ENCODE measurements at regions not wholly inside any gene's neighbourhood (a gene's known extent, or its start where the extent isn't known, plus 50 kb on each side); places are given as distances from the start of the nearest gene placed in this dataset.

DNA sequence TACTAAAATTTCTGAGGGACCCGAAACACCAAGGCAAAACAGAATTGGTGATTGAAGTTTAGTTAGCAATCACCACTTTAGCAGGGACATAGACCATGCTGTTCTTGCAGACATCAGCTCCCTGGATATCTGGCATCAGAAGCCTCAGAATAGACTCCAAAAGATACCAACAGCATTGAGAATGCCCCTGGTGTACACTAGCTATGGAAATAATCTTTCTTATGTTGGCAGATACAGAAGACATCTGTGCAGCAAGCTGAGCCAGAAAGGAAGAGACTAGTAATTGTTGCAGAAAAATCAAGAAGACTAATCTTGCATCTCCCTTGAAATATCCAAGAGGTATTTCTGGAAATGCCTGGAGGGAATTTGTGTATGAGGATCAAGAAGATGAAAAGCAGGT is 521.6 kb downstream of the TRHDE start:
- Histone ChIP-seq H3K27ac (ENCODE audit: low read length) (no peak overlapping the region), H3K4me3 (ENCODE audit: low read depth in 2 of 2, low read length in 2 of 2) (no peak overlapping the region), H3K4me1 (ENCODE audit: control insufficient read depth, insufficient read depth, low read length) (no peaks in the 10 kb centered on the region), H3K36me3 (ENCODE audit: control insufficient read depth, insufficient read depth, low read length) (no peaks in the 10 kb centered on the region), H3K9me3 (ENCODE audit: control insufficient read depth, insufficient read depth, low read depth, low read length) (no peaks in the 10 kb centered on the region), H3K27me3 (ENCODE audit: control insufficient read depth, insufficient read depth, low read length) (no peaks in the 10 kb centered on the region)
- in situ Hi-C loops (cut with HindIII; ENCODE audit: low pct_unique_long_range_greater_than_20kb, low sequenced_read_pairs) = no loop called here
- ChIA-PET CTCF (no interaction called here), POLR2A (no interaction called here)
- BruUV-seq (replicated peaks) = no TSS peak
- TF ChIP-seq POLR2AphosphoS5 (IDR thresholded peaks at IDR 0.05; ENCODE audit: low read depth, low read length) (no peak), TCF7L2 (IDR thresholded peaks at IDR 0.05; ENCODE audit: low read depth, low read length) (no peak), SIN3A (IDR thresholded peaks at IDR 0.05; ENCODE audit: borderline replicate concordance, insufficient read depth, low read depth, low read length) (no peak)
- TF ChIP-seq, protein P1, sequence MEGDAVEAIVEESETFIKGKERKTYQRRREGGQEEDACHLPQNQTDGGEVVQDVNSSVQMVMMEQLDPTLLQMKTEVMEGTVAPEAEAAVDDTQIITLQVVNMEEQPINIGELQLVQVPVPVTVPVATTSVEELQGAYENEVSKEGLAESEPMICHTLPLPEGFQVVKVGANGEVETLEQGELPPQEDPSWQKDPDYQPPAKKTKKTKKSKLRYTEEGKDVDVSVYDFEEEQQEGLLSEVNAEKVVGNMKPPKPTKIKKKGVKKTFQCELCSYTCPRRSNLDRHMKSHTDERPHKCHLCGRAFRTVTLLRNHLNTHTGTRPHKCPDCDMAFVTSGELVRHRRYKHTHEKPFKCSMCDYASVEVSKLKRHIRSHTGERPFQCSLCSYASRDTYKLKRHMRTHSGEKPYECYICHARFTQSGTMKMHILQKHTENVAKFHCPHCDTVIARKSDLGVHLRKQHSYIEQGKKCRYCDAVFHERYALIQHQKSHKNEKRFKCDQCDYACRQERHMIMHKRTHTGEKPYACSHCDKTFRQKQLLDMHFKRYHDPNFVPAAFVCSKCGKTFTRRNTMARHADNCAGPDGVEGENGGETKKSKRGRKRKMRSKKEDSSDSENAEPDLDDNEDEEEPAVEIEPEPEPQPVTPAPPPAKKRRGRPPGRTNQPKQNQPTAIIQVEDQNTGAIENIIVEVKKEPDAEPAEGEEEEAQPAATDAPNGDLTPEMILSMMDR (IDR thresholded peaks at IDR 0.05) = no peak
- TF ChIP-seq, protein P2, sequence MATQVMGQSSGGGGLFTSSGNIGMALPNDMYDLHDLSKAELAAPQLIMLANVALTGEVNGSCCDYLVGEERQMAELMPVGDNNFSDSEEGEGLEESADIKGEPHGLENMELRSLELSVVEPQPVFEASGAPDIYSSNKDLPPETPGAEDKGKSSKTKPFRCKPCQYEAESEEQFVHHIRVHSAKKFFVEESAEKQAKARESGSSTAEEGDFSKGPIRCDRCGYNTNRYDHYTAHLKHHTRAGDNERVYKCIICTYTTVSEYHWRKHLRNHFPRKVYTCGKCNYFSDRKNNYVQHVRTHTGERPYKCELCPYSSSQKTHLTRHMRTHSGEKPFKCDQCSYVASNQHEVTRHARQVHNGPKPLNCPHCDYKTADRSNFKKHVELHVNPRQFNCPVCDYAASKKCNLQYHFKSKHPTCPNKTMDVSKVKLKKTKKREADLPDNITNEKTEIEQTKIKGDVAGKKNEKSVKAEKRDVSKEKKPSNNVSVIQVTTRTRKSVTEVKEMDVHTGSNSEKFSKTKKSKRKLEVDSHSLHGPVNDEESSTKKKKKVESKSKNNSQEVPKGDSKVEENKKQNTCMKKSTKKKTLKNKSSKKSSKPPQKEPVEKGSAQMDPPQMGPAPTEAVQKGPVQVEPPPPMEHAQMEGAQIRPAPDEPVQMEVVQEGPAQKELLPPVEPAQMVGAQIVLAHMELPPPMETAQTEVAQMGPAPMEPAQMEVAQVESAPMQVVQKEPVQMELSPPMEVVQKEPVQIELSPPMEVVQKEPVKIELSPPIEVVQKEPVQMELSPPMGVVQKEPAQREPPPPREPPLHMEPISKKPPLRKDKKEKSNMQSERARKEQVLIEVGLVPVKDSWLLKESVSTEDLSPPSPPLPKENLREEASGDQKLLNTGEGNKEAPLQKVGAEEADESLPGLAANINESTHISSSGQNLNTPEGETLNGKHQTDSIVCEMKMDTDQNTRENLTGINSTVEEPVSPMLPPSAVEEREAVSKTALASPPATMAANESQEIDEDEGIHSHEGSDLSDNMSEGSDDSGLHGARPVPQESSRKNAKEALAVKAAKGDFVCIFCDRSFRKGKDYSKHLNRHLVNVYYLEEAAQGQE (IDR thresholded peaks at IDR 0.05; ENCODE audit: insufficient read depth in 1 of 2, low read depth in 2 of 2, low read length in 1 of 2) = no peak
- intact Hi-C loops (cut with micrococcal nuclease; ENCODE audit: unreplicated experiment) = no loop called here
- DNase-seq (ENCODE audit: low read depth, low spot score) (no peak), ATAC-seq (no peak)

DNA sequence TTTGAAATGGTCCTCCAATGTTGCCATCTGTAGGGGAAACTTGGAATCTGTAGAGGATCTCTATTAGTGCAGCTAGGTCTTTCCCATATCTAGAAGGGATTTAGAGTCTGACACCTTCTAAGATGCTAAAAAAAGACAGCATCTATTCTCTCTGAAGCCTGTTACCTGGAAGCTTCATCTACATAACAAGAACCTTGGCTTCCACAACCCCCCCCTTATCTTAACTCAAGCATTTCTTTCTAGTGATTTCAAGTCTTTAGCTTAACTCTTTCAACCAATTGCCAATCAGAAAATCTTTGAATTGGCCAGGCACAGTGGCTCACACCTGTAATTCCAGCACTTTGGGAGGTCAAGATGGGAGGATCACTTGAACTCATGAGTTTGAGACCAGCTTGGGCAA is 543.3 kb downstream of the TRHDE start:
- ChIA-PET POLR2A (no interaction called here), CTCF (no interaction called here)
- Histone ChIP-seq H3K36me3 (ENCODE audit: control insufficient read depth, insufficient read depth, low read length) (no peaks in the 10 kb centered on the region), H3K9me3 (ENCODE audit: control insufficient read depth, insufficient read depth, low read depth, low read length) (no peaks in the 10 kb centered on the region), H3K27me3 (ENCODE audit: control insufficient read depth, insufficient read depth, low read length) (no peaks in the 10 kb centered on the region), H3K4me1 (ENCODE audit: control insufficient read depth, insufficient read depth, low read length) (no peaks in the 10 kb centered on the region), H3K4me3 (ENCODE audit: low read depth in 2 of 2, low read length in 2 of 2) (no peak overlapping the region), H3K27ac (ENCODE audit: low read length) (no peak overlapping the region)
- in situ Hi-C loops (cut with HindIII; ENCODE audit: low pct_unique_long_range_greater_than_20kb, low sequenced_read_pairs) = no loop called here
- DNase-seq (ENCODE audit: low read depth, low spot score) (no peak), ATAC-seq (no peak)
- TF ChIP-seq, protein P2 (IDR thresholded peaks at IDR 0.05; ENCODE audit: insufficient read depth in 1 of 2, low read depth in 2 of 2, low read length in 1 of 2) = no peak
- TF ChIP-seq POLR2AphosphoS5 (IDR thresholded peaks at IDR 0.05; ENCODE audit: low read depth, low read length) (no peak), SIN3A (IDR thresholded peaks at IDR 0.05; ENCODE audit: borderline replicate concordance, insufficient read depth, low read depth, low read length) (no peak), TCF7L2 (IDR thresholded peaks at IDR 0.05; ENCODE audit: low read depth, low read length) (no peak)
- TF ChIP-seq, protein P1 (IDR thresholded peaks at IDR 0.05) = no peak
- BruUV-seq (replicated peaks) = no TSS peak
- intact Hi-C loops (cut with micrococcal nuclease; ENCODE audit: unreplicated experiment) = no loop called here

Data from Panc1 (cell line).